GM13976 (cell line): ENCODE measurements at regions not wholly inside any gene's neighbourhood (a gene's known extent, or its start where the extent isn't known, plus 50 kb on each side); places are given as distances from the start of the nearest gene placed in this dataset.
"Not testable (repeated sequence)": the region's sequence is repeated elsewhere in the genome, so short reads cannot be mapped to it uniquely, and the experiment has no call there.

Experiments used
- DNase-seq: peaks from one replicate; pipeline ENCODE4 v3.0.0; 2012; ENCODE audit warnings: low spot score
- in situ Hi-C: fragments of 300-500 bp; cut with MboI; formaldehyde crosslinking; loops from one replicate; pipeline ENCODE4 v1.12.0; 2022; ENCODE audit warnings: low sequenced_read_pairs, mixed read lengths, inconsistent platforms; ENCODE audit not compliant: unreplicated experiment
- TF ChIP-seq, protein P1 (sequence below): IDR thresholded peaks from 2 replicates; pipeline ENCODE4 v1.5.1; 2012; ENCODE audit warnings: borderline replicate concordance, mild to moderate bottlenecking; ENCODE audit not compliant: insufficient read depth; ENCODE audit errors: extremely low read depth, missing control alignments, control extremely low read depth

DNA sequence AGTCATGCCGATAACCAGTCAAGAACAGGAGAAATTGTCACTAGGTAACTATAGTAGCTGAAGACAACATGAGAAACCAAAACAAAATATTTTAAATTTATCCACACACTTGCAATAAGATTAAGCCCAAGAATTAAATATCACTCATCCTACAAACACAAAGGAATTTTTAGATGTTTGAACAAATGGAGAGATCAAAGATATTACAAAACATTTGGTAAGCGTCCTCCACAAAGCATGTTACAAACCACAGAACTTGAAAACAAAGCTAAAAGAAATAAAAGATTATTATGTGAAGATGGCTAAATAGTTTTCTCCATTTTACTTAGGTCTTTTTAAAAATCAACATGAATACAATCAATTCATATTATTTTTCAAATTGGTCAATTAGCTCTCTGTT lies 631.9 kb upstream of the INTU start:
- no peak for DNase-seq
- TF ChIP-seq, protein P1, sequence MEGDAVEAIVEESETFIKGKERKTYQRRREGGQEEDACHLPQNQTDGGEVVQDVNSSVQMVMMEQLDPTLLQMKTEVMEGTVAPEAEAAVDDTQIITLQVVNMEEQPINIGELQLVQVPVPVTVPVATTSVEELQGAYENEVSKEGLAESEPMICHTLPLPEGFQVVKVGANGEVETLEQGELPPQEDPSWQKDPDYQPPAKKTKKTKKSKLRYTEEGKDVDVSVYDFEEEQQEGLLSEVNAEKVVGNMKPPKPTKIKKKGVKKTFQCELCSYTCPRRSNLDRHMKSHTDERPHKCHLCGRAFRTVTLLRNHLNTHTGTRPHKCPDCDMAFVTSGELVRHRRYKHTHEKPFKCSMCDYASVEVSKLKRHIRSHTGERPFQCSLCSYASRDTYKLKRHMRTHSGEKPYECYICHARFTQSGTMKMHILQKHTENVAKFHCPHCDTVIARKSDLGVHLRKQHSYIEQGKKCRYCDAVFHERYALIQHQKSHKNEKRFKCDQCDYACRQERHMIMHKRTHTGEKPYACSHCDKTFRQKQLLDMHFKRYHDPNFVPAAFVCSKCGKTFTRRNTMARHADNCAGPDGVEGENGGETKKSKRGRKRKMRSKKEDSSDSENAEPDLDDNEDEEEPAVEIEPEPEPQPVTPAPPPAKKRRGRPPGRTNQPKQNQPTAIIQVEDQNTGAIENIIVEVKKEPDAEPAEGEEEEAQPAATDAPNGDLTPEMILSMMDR = no peak
- in situ Hi-C loops = no loop called here

DNA sequence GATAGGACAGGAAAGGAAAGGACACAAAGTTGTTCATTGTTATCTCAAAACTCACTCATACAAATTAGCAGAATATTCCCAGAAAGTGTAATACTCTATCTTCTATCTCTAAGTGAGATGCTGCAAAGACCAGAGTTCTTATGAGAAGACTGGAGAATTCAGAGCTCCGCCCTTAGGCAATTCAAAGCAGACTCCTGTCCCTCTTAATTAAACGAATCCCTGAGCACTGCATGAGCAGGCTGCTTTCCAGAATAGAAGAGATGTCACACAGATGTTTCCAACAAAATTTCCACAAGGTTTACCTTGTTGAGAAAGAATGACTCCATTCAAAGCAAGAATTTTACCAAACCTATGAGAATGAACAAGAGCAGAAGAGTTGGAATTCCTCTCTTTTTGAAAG lies 630.8 kb upstream of the INTU start:
- TF ChIP-seq, protein P1 = no peak
- no peak for DNase-seq
- in situ Hi-C loops = no loop called here

DNA sequence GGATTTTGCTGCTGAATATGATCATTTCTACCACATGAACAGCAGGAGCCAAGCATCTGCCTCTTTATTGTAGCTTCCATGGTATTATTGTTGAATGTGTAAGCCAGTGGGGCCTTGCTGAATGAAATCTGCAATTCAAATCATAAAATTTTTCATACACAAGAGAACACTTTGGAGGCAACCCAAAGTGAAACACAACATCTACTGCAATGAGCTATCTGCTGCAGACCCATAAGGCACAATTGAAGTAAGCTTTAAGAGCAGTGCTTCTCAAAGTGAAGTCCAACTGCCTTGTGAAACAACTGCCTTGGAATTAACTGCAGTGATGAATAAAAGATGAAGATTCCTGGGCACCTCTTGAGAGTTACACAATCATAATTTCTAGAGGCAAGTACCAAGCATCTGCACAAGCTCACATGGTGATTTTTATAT lies 626.3 kb upstream of the INTU start:
- in situ Hi-C loops = no loop called here
- TF ChIP-seq, protein P1 = no peak
- DNase-seq = no peak

DNA sequence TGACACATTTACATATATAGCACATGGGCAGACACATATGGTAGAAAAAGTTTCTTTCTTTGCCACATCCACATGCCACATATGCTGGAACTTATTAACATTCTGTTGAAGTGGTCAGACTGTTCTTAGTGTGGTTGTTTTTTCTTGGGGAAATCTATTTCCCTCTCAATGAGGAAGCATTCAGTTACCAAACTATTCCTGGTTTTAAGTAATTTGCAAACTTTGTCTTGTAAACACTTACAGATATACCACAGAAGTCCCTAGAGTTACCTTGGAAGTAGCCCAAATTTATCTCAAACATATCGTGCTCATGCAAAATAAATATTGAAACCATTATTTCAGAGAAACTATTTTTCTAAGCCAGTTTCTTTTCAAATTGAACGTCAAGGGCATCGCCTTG lies 625.5 kb upstream of the INTU start:
- in situ Hi-C loops = no loop called here
- TF ChIP-seq, protein P1 = no peak
- no peak for DNase-seq

DNA sequence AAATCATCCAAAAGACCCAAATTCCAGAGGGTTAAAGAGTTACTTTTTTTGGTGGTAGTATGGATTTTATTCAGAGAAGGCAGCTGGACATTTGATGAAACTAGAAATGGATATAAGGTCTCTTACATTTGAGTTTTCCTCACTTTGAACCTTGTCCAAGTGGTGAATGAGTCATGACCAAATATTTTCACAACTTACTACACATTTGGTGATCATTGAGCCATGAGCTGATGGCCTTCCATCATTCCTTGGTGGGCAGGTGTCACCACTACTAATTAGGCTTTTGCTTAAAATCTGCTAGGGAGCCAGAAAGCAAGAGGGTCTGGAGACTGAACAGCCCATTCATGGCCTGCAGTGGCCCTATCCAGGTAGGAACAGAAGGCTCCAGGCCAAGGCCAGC lies 620.2 kb upstream of the INTU start:
- no peak for DNase-seq
- TF ChIP-seq, protein P1 = no peak
- in situ Hi-C loops = no loop called here

DNA sequence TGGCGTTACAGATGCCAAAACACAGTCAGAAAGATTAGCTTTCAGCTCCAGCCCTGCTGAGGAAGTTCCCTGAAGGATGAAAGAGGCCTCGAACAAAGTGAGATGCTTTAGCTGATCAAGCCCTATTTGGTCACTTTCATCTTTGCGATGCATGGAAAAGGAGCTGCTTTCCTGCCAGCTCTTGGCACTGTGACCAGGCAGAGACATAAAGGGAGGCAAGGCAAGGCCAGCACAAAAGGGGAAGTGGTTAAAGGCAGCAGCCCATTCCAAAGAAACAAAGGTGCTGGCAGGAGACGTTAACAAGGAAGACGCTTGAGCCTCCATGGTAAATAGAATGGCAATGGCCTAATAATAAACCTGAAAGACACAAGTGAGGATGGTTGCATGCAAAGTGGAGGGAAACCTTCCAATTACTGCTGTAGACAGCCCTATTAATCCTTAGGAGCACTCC lies 617.1 kb upstream of the INTU start:
- no peak for DNase-seq
- TF ChIP-seq, protein P1 = no peak
- in situ Hi-C loops = no loop called here

DNA sequence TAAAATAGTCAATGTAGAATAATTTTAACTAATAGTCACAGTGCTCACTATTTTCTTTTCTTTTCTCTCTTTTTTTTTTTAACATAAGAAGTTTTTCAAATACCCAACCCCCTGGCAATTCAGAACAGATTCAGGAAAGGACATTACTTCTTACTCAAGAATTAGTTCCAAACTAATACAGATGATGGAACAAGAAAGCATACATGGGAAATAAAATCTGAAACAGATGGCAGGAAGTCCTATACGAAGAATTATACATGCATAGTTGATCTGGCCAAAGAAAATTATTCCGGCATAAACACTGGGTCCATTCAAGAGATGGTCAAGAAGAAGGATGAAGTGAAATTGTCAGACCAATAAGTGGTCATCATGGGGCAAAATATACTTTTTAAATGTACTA lies 614.4 kb upstream of the INTU start:
- in situ Hi-C loops = no loop called here
- no peak for DNase-seq
- TF ChIP-seq, protein P1 = no peak

DNA sequence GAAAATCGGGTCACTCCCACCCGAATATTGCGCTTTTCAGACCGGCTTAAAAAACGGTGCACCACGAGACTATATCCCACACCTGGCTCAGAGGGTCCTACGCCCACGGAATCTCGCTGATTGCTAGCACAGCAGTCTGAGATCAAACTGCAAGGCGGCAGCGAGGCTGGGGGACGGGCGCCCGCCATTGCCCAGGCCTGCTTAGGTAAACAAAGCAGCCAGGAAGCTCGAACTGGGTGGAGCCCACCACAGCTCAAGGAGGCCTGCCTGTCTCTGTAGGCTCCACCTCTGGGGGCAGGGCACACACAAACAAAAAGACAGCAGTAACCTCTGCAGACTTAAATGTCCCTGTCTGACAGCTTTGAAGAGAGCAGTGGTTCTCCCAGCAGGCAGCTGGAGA lies 611.9 kb upstream of the INTU start:
- DNase-seq, in situ Hi-C loops: not testable (repeated sequence)
